ENCODE measurements at regions not wholly inside any gene's neighbourhood (a gene's known extent, or its start where the extent isn't known, plus 50 kb on each side); places are given as distances from the start of the nearest gene placed in this dataset.
"Not testable (repeated sequence)": the region's sequence is repeated elsewhere in the genome, so short reads cannot be mapped to it uniquely, and the experiment has no call there.

DNA sequence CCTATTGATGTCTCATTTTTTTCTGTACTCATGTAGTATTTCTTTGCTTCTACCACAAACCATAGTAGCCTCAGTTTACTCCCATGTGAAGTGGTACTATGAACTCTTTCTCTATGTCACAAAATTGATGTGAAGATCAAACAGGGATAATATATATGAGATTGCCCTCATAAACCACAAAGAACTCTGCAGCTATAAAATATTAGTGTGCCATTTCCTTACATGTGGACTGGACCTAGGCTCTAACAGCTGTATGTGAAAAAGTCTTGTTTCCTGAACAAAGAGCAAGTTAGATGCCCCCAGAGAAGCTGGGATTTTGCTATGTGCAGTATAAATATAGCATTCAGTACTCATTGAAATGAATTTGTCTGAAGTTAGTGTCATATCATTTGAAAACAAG, 412.6 kb upstream of the ADAMTSL1 start:
- no peaks in the 10 kb centered on the region for H3K27me3 ChIP-seq (ENCODE audit: control insufficient read depth, insufficient read depth, low read length, poor library complexity, severe bottlenecking)
- no peak overlapping the region for H3K27ac ChIP-seq (ENCODE audit: insufficient read depth, low read depth, low read length, poor library complexity, severe bottlenecking)
- no peaks in the 10 kb centered on the region for H3K36me3 ChIP-seq (ENCODE audit: control insufficient read depth, insufficient read depth, low read length)
- no peak overlapping the region for H3K4me3 ChIP-seq (ENCODE audit: insufficient read depth, low read depth, low read length)
- no peaks in the 10 kb centered on the region for H3K9me3 ChIP-seq (ENCODE audit: control insufficient read depth, low read length)
- H3K4me1 ChIP-seq (ENCODE audit: control insufficient read depth, insufficient read depth, low read length), result no peaks in the 10 kb centered on the region

DNA sequence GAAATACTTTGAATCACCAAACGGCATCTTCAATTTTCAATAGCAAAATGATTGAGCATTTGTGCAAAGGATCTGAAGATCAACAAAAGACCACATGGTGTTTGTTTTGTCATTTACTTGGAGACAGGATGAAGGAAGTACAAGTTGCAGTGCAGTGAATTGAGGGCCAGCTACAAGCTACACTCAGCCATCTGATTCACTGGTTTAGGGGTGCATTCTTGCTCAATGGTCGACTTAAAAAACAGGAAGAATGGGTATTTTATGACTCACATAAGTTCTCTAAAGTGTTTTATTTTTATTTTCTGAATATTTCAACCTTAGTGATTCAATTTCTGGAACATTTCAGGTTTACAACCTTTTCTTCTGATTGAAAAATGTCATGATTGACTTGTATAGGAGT, 412.1 kb upstream of the ADAMTSL1 start:
- no peaks in the 10 kb centered on the region for H3K9me3 ChIP-seq (ENCODE audit: control insufficient read depth, low read length)
- H3K27me3 ChIP-seq (ENCODE audit: control insufficient read depth, insufficient read depth, low read length, poor library complexity, severe bottlenecking), result no peaks in the 10 kb centered on the region

DNA sequence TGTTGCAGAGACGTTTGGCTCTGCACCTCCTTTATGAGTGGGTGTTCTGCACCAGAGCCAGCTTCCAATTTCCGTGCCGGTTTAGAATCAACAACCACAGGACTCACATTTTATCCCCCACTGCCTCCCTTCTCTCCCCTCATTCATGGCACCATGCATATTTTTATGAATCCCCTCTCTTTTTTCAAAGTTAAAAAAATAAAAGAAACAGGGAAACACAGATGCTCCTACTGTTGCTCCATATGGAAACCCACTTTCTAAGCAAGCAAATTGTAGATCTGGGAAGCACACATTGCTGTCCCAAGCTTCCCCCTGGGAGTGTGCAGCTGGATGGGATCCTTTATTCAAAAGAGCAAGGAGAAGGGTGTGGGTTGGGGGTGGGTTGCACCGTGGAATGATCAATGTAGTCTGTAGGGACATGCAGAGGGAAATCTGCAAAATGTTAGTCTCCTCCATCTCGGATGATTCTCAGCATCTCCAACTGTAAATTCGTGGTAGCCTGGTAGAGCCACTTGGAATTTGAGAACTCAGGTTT, 410.0 kb upstream of the ADAMTSL1 start:
- Histone ChIP-seq H3K9me3 (ENCODE audit: control insufficient read depth, low read length) (no peaks in the 10 kb centered on the region), H3K27ac (ENCODE audit: insufficient read depth, low read depth, low read length, poor library complexity, severe bottlenecking) (no peak overlapping the region), H3K4me3 (ENCODE audit: insufficient read depth, low read depth, low read length) (no peak overlapping the region), H3K4me1 (ENCODE audit: control insufficient read depth, insufficient read depth, low read length) (no peaks in the 10 kb centered on the region), H3K36me3 (ENCODE audit: control insufficient read depth, insufficient read depth, low read length) (no peaks in the 10 kb centered on the region), H3K27me3 (ENCODE audit: control insufficient read depth, insufficient read depth, low read length, poor library complexity, severe bottlenecking) (no peaks in the 10 kb centered on the region)
- 85 to 86% methylated on average over 6 of the region's 6 CpGs for WGBS, 2 experiments

More for the DNA sequence above, 412.1 kb upstream of the ADAMTSL1 start:
- Histone ChIP-seq H3K27ac (ENCODE audit: insufficient read depth, low read depth, low read length, poor library complexity, severe bottlenecking) (no peak overlapping the region), H3K4me3 (ENCODE audit: insufficient read depth, low read depth, low read length) (no peak overlapping the region), H3K4me1 (ENCODE audit: control insufficient read depth, insufficient read depth, low read length) (no peaks in the 10 kb centered on the region), H3K36me3 (ENCODE audit: control insufficient read depth, insufficient read depth, low read length) (no peaks in the 10 kb centered on the region)
- 69 to 82% methylated on average over 1 to 2 of the region's 2 CpGs for WGBS, 2 experiments

DNA sequence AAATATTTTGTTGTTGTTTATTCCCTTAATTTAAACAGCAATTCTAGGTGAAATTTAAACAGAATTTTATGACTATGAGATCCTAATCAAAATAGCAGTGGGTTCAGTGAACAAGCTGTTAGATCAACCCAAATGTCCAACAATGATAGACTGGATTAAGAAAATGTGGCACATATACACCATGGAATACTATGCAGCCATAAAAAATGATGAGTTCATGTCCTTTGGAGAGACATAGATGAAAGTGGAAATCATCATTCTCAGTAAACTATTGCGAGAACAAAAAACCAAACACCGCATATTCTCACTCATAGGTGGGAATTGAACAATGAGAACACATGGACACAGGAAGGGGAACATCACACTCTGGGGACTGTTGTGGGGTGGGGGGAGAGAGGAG, 407.3 kb upstream of the ADAMTSL1 start:
- not testable (repeated sequence) for H3K4me3 ChIP-seq (ENCODE audit: insufficient read depth, low read depth, low read length); H3K4me1 ChIP-seq (ENCODE audit: control insufficient read depth, insufficient read depth, low read length); H3K27me3 ChIP-seq (ENCODE audit: control insufficient read depth, insufficient read depth, low read length, poor library complexity, severe bottlenecking); H3K9me3 ChIP-seq (ENCODE audit: control insufficient read depth, low read length); H3K27ac ChIP-seq (ENCODE audit: insufficient read depth, low read depth, low read length, poor library complexity, severe bottlenecking); H3K36me3 ChIP-seq (ENCODE audit: control insufficient read depth, insufficient read depth, low read length)
- WGBS, 2 experiments, result 100% methylated on average over 2 of the region's 2 CpGs; no CpG with 5 or more reads in 1 of the 2 experiments

DNA sequence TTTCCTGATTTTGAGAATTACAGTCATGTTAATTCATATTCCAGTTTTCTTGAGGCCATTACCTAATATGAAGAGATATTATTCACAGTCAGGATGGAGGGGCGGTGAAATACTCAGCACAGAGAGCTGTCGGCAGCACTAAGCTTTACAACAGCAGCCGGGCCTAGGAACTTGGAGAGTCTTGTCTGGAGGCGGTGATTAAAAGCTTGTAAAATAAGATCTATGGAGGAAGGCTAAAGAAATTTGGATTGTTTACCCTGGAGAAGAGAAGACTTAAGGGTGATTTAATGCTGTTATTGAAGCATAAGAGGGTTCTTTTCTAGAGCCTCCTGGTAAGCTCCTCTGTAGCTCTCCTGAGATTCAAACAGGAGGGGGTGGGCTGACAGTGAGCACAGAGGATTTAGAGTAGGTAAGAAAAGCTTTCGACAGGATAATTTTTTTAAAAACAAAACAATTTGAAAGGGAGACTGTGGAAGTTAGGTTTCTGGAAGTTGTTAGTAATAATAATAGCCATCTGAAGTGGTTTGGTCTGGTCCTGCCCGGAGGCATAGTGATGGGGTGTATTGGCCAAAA, 406.3 kb upstream of the ADAMTSL1 start:
- H3K27ac ChIP-seq (ENCODE audit: insufficient read depth, low read depth, low read length, poor library complexity, severe bottlenecking), result no peak overlapping the region
- H3K4me3 ChIP-seq (ENCODE audit: insufficient read depth, low read depth, low read length), result no peak overlapping the region
- 87 to 88% methylated on average over 6 of the region's 6 CpGs for WGBS, 2 experiments

DNA sequence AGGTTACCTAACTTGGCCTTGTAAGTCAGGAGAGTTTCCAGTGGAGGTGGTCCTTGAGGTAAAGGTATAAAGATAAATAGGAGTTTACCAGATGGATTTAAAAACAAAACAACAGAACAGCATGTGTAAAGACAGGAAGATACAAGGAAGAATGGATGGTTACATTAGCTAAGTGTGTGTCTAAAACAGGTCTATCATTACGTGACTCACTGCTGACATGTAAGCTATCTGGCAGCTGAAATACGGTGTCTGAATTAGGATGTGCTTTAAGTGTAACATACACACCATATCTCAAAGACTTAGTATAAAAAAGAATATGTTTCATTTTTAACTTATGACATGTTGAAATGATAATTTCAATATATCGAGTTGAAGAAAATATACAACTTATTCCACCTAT, 405.1 kb upstream of the ADAMTSL1 start:
- no peaks in the 10 kb centered on the region for H3K4me1 ChIP-seq (ENCODE audit: control insufficient read depth, insufficient read depth, low read length)
- 89 to 91% methylated on average over 1 to 2 of the region's 3 CpGs for WGBS, 2 experiments
- H3K4me3 ChIP-seq (ENCODE audit: insufficient read depth, low read depth, low read length), result no peak overlapping the region
- H3K27me3 ChIP-seq (ENCODE audit: control insufficient read depth, insufficient read depth, low read length, poor library complexity, severe bottlenecking), result no peaks in the 10 kb centered on the region
- H3K36me3 ChIP-seq (ENCODE audit: control insufficient read depth, insufficient read depth, low read length), result no peaks in the 10 kb centered on the region
- no peak overlapping the region for H3K27ac ChIP-seq (ENCODE audit: insufficient read depth, low read depth, low read length, poor library complexity, severe bottlenecking)
- no peaks in the 10 kb centered on the region for H3K9me3 ChIP-seq (ENCODE audit: control insufficient read depth, low read length)

More for the DNA sequence above, 406.3 kb upstream of the ADAMTSL1 start:
- Histone ChIP-seq H3K36me3 (ENCODE audit: control insufficient read depth, insufficient read depth, low read length) (no peaks in the 10 kb centered on the region), H3K4me1 (ENCODE audit: control insufficient read depth, insufficient read depth, low read length) (no peaks in the 10 kb centered on the region), H3K9me3 (ENCODE audit: control insufficient read depth, low read length) (no peaks in the 10 kb centered on the region), H3K27me3 (ENCODE audit: control insufficient read depth, insufficient read depth, low read length, poor library complexity, severe bottlenecking) (no peaks in the 10 kb centered on the region)

DNA sequence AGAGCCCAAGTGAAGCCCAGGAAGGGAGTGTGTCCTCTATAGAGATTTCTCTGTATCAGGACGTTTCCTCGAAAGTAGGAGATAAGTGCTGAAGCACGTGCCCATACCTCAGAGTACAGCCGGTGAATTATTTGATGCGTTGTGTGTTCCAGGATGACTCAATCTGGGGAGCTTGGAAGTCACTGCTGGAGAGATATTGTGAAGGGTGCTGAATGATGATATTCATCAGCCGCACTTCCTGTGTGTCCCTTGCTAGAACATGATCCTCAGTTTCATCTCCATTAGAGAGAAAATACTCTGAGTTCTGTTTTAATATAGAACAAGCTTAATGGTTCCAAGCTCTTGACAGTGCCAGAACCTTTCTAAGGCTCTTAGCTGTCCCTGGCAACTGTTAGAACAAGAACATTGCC, 402.3 kb upstream of the ADAMTSL1 start:
- Histone ChIP-seq H3K27me3 (ENCODE audit: control insufficient read depth, insufficient read depth, low read length, poor library complexity, severe bottlenecking) (no peaks in the 10 kb centered on the region), H3K4me3 (ENCODE audit: insufficient read depth, low read depth, low read length) (no peak overlapping the region), H3K9me3 (ENCODE audit: control insufficient read depth, low read length) (no peaks in the 10 kb centered on the region), H3K27ac (ENCODE audit: insufficient read depth, low read depth, low read length, poor library complexity, severe bottlenecking) (no peak overlapping the region), H3K4me1 (ENCODE audit: control insufficient read depth, insufficient read depth, low read length) (no peaks in the 10 kb centered on the region), H3K36me3 (ENCODE audit: control insufficient read depth, insufficient read depth, low read length) (no peaks in the 10 kb centered on the region)
- WGBS, 2 experiments, result 96 to 98% methylated on average over 5 to 6 of the region's 6 CpGs

DNA sequence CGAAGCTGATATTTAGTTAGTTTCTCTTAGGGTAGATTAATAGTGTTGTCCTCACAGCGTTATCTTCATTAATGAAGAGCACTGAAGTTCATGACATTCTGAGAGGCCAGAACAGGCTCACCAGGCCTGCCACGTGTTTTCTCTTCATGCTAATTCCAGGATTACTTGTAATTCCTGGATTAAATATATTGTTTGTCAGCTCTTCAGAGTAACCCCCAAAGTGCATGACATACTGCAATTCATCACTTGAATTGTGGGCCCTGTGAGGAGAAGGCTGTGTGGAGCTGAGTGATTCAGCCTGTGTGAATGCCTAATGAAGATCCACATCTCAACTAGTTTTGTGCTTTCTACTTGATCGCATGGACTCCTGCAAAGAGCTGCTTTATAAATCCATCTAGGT, 401.0 kb upstream of the ADAMTSL1 start:
- no peaks in the 10 kb centered on the region for H3K36me3 ChIP-seq (ENCODE audit: control insufficient read depth, insufficient read depth, low read length)
- no peak overlapping the region for H3K4me3 ChIP-seq (ENCODE audit: insufficient read depth, low read depth, low read length)
- no peaks in the 10 kb centered on the region for H3K27me3 ChIP-seq (ENCODE audit: control insufficient read depth, insufficient read depth, low read length, poor library complexity, severe bottlenecking)
- H3K27ac ChIP-seq (ENCODE audit: insufficient read depth, low read depth, low read length, poor library complexity, severe bottlenecking), result no peak overlapping the region
- no peaks in the 10 kb centered on the region for H3K9me3 ChIP-seq (ENCODE audit: control insufficient read depth, low read length)
- WGBS, 2 experiments, result 94 to 95% methylated on average over 4 of the region's 4 CpGs
- no peaks in the 10 kb centered on the region for H3K4me1 ChIP-seq (ENCODE audit: control insufficient read depth, insufficient read depth, low read length)

DNA sequence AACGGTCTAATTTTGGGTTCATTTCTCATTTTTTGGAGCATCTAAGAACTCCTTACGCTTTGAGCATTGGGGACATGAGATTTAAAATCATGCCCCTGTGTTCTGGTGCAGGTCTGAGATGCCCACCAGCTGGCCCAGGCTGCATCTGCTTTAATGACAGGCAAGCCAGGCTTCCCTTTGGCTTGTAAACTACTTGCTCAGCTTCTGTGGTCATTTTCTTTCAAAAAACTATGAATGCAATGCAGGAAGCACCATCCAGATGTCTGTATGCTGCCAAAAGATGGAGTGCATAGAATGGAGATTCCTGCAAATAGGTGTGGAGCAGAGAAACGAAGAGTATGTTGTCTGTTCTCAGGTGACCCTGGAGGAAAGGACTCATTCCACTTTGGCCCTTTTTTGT, 399.9 kb upstream of the ADAMTSL1 start:
- 78 to 82% methylated on average over 3 of the region's 3 CpGs for WGBS, 2 experiments
- H3K27ac ChIP-seq (ENCODE audit: insufficient read depth, low read depth, low read length, poor library complexity, severe bottlenecking), result no peak overlapping the region
- H3K4me1 ChIP-seq (ENCODE audit: control insufficient read depth, insufficient read depth, low read length), result no peaks in the 10 kb centered on the region
- no peaks in the 10 kb centered on the region for H3K36me3 ChIP-seq (ENCODE audit: control insufficient read depth, insufficient read depth, low read length)
- no peaks in the 10 kb centered on the region for H3K27me3 ChIP-seq (ENCODE audit: control insufficient read depth, insufficient read depth, low read length, poor library complexity, severe bottlenecking)
- no peak overlapping the region for H3K4me3 ChIP-seq (ENCODE audit: insufficient read depth, low read depth, low read length)
- no peaks in the 10 kb centered on the region for H3K9me3 ChIP-seq (ENCODE audit: control insufficient read depth, low read length)

DNA sequence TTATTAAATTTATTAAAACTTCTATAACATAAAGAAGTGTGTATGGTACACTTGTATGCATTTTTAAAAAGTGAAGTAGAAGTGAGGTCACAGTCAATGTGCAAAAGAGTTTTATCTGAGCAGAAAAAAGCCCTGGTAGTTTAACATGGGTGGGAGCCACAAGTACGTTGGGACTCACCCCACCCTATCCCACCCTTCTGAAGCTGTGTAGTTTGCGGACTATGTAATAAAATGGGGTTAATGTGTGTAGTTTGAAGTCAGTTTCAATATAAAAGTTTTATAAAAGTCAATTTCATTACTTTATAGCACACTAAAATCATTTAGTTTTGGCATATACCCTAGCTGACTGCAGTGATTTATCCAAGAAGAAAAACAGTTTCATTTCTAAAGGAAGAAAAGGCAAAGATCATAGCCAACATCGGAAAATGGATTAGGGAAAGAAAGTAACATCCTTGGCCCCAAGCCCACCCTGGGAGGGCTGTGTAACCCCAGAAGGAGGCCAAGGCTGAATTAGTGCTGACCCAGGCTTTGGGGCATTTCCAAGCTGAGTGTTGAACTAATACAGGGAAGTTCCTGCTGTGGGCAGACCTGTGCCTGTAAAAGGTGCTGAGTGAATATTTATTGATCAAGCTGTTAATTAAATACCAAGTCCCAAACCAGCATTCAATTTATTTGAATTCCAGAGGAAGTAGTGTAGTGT, 398.6 kb upstream of the ADAMTSL1 start:
- Histone ChIP-seq H3K27me3 (ENCODE audit: control insufficient read depth, insufficient read depth, low read length, poor library complexity, severe bottlenecking) (no peaks in the 10 kb centered on the region), H3K4me3 (ENCODE audit: insufficient read depth, low read depth, low read length) (no peak overlapping the region), H3K36me3 (ENCODE audit: control insufficient read depth, insufficient read depth, low read length) (no peaks in the 10 kb centered on the region), H3K4me1 (ENCODE audit: control insufficient read depth, insufficient read depth, low read length) (no peaks in the 10 kb centered on the region), H3K27ac (ENCODE audit: insufficient read depth, low read depth, low read length, poor library complexity, severe bottlenecking) (no peak overlapping the region), H3K9me3 (ENCODE audit: control insufficient read depth, low read length) (no peaks in the 10 kb centered on the region)
- 82 to 96% methylated on average over 1 to 2 of the region's 3 CpGs for WGBS, 2 experiments
